Urothelium cell line (cell line): ENCODE measurements at regions not wholly inside any gene's neighbourhood (a gene's known extent, or its start where the extent isn't known, plus 50 kb on each side); places are given as distances from the start of the nearest gene placed in this dataset.
"Not testable (repeated sequence)": the region's sequence is repeated elsewhere in the genome, so short reads cannot be mapped to it uniquely, and the experiment has no call there.

ENCODE experiments used
- DNase-seq: peaks from one replicate; pipeline ENCODE4 v3.0.0; 2011; ENCODE audit warnings: low spot score, mixed read lengths
- FAIRE-seq: peaks from 2 replicates; lab custom pipeline; 2011; peaks lifted over from hg19 to GRCh38; lab: Jason Lieb, UNC

GRCh38 chr5:34258598-34258997 is 215.6 kb upstream of the C1QTNF3 start:
- DNase-seq, FAIRE-seq: not testable (repeated sequence)

- peak; percentile 63 for FAIRE-seq
These were observed 218.0 kb upstream of the C1QTNF3 start for GRCh38 chr5:34261020-34261419.

GRCh38 chr5:34266151-34266550 is 223.1 kb upstream of the C1QTNF3 start:
- not testable (repeated sequence) for DNase-seq, FAIRE-seq

More at GRCh38 chr5:34261020-34261419, 218.0 kb upstream of the C1QTNF3 start:
- DNase-seq = not testable (repeated sequence)

GRCh38 chr5:34296759-34297158 is 253.7 kb upstream of the C1QTNF3 start:
- FAIRE-seq, DNase-seq: not testable (repeated sequence)

GRCh38 chr5:34329201-34329600 is 286.2 kb upstream of the C1QTNF3 start:
- peak; percentile 40 for FAIRE-seq
- DNase-seq = not testable (repeated sequence)

- not testable (repeated sequence) for FAIRE-seq, DNase-seq
These were observed 286.6 kb upstream of the C1QTNF3 start for GRCh38 chr5:34329611-34330108.

- DNase-seq, FAIRE-seq: not testable (repeated sequence)
These were observed 289.0 kb upstream of the C1QTNF3 start for GRCh38 chr5:34331928-34332454.

- FAIRE-seq = not testable (repeated sequence)
These were observed 296.5 kb upstream of the C1QTNF3 start for GRCh38 chr5:34339408-34340001.

GRCh38 chr5:34354440-34354839 is 301.7 kb upstream of the RAI14 start:
- FAIRE-seq, DNase-seq: not testable (repeated sequence)

More at GRCh38 chr5:34339408-34340001, 296.5 kb upstream of the C1QTNF3 start:
- DNase-seq = not testable (repeated sequence)

GRCh38 chr5:34371417-34371816 is 284.7 kb upstream of the RAI14 start:
- DNase-seq = not testable (repeated sequence)
- peak; percentile 27 for FAIRE-seq

- FAIRE-seq = peak; percentile 23
- not testable (repeated sequence) for DNase-seq
These were observed 284.3 kb upstream of the RAI14 start for GRCh38 chr5:34371817-34372216.

- DNase-seq, FAIRE-seq: not testable (repeated sequence)
These were observed 283.4 kb upstream of the RAI14 start for GRCh38 chr5:34372739-34373138.

GRCh38 chr5:34377651-34378050 is 278.5 kb upstream of the RAI14 start:
- FAIRE-seq = not testable (repeated sequence)

GRCh38 chr5:34378498-34378897 is 277.6 kb upstream of the RAI14 start:
- not testable (repeated sequence) for DNase-seq, FAIRE-seq

More at GRCh38 chr5:34377651-34378050, 278.5 kb upstream of the RAI14 start:
- DNase-seq = not testable (repeated sequence)

GRCh38 chr5:34388754-34389153 is 267.4 kb upstream of the RAI14 start:
- FAIRE-seq, DNase-seq: not testable (repeated sequence)

- FAIRE-seq (no peak), DNase-seq (no peak)
These were observed 246.8 kb upstream of the RAI14 start for GRCh38 chr5:34409373-34409772.

GRCh38 chr5:34410411-34411139 is 245.6 kb upstream of the RAI14 start:
- no peak for FAIRE-seq

GRCh38 chr5:34411470-34412346 is 244.4 kb upstream of the RAI14 start:
- DNase-seq = no peak
- no peak for FAIRE-seq

More at GRCh38 chr5:34410411-34411139, 245.6 kb upstream of the RAI14 start:
- no peak for DNase-seq

- no peak for FAIRE-seq
- no peak for DNase-seq
These were observed 243.4 kb upstream of the RAI14 start for GRCh38 chr5:34412736-34413135.

- FAIRE-seq = no peak
- no peak for DNase-seq
These were observed 240.4 kb upstream of the RAI14 start for GRCh38 chr5:34415559-34416198.
